H1 (cell line): ENCODE measurements at regions not wholly inside any gene's neighbourhood (a gene's known extent, or its start where the extent isn't known, plus 50 kb on each side); places are given as distances from the start of the nearest gene placed in this dataset.

Experiments
- CTCF ChIP-seq, 3 experiments: IDR thresholded peaks; 1 replicate in 2 of 3; 2 replicates in 1 of 3; pipeline versions ENCODE4 v1.5.1 to v1.6.1; 2011; ENCODE audit warnings: low read length in 3 of 3, mild to moderate bottlenecking in 3 of 3, inconsistent platforms in 2 of 3, low read depth in 1 of 3, moderate library complexity in 1 of 3; ENCODE audit not compliant: insufficient read depth in 1 of 3; ENCODE audit errors: control extremely low read depth in 1 of 3
- FOSL1 ChIP-seq: IDR thresholded peaks from 2 replicates; pipeline ENCODE4 v1.6.1; 2011; ENCODE audit warnings: mild to moderate bottlenecking, low read depth, low read length, moderate library complexity; ENCODE audit not compliant: insufficient read depth
- JUND ChIP-seq: IDR thresholded peaks from 2 replicates; pipeline ENCODE4 v1.6.1; 2011; ENCODE audit warnings: mild to moderate bottlenecking, improper control_type of control experiment, low read length
- MAX ChIP-seq: IDR thresholded peaks from 2 replicates; pipeline ENCODE4 v1.6.1; 2012; ENCODE audit warnings: inconsistent platforms
- YY1 ChIP-seq: IDR thresholded peaks from 2 replicates; pipeline ENCODE4 v1.6.1; 2011; ENCODE audit warnings: low read depth, mild to moderate bottlenecking, low read length

- no peak for TF ChIP-seq FOSL1
- TF ChIP-seq JUND, result no peak
- TF ChIP-seq CTCF (IDR thresholded peaks at IDR 0.05; ENCODE audit: control extremely low read depth in 1 of 3, insufficient read depth in 1 of 3, low read depth in 1 of 3, low read length in 3 of 3), result no peak
- no peak for TF ChIP-seq MAX
- no peak for TF ChIP-seq YY1
Measured at GRCh38 chrX:20515841-20516461, 249.2 kb upstream of the RPS6KA3 start.
